SH-SY5Y (cell line): ENCODE measurements at regions not wholly inside any gene's neighbourhood (a gene's known extent, or its start where the extent isn't known, plus 50 kb on each side); places are given as distances from the start of the nearest gene placed in this dataset.

ENCODE experiments used
- GATA2 ChIP-seq: IDR thresholded peaks from 2 replicates; pipeline ENCODE4 v1.6.1; 2011; ENCODE audit warnings: mild to moderate bottlenecking, low read depth, low read length
- GATA3 ChIP-seq: IDR thresholded peaks from 2 replicates; pipeline ENCODE4 v1.6.1; 2011; ENCODE audit warnings: low read depth, mild to moderate bottlenecking, low read length, moderate library complexity

DNA sequence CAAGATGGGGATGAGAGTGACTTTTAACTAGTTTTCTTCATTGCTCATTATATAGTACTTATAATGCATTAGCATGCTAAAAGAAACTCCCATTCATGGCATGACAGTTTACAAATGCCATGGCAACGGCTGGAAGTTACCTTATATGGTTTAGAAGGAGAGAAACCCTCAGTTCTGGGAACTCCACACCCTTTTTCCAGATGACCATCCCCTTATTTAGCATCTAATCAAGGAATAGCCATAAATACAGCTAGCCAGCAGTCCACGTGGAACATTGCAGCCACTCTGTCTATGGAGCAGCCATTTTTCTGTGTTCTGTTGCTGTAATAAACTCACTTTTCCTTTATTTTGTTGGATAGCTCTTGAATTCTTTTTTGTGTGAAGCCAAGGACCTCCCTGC, 1137.8 kb downstream of the CDH18 start:
- TF ChIP-seq GATA3 (no peak), GATA2 (no peak)
